Breast epithelium (tissue), 3 donors: ENCODE measurements at regions not wholly inside any gene's neighbourhood (a gene's known extent, or its start where the extent isn't known, plus 50 kb on each side); places are given as distances from the start of the nearest gene placed in this dataset.

Source experiments
- CTCF ChIP-seq, 3 donors: fragments of 450-650 bp; IDR thresholded peaks; one replicate each; pipeline ENCODE4 v1.5.1; 2016 to 2017; ENCODE audit warnings: antibody characterized with exemption in 3 of 3, mild to moderate bottlenecking in 3 of 3, moderate library complexity in 3 of 3
- POLR2A ChIP-seq: fragments of 450-650 bp; IDR thresholded peaks from one replicate; pipeline ENCODE4 v1.6.1; 2016; ENCODE audit warnings: antibody characterized with exemption, mild to moderate bottlenecking, moderate library complexity
- POLR2AphosphoS5 ChIP-seq, 3 donors: sonication (generic); formaldehyde crosslinking; IDR thresholded peaks; one replicate each; pipeline ENCODE4 v1.6.1; 2017; ENCODE audit warnings: antibody characterized with exemption in 3 of 3

- TF ChIP-seq POLR2A (no peak), POLR2AphosphoS5 (IDR thresholded peaks at IDR 0.05) (no peak), CTCF (IDR thresholded peaks at IDR 0.05) (no peak)
These were observed 156.2 kb downstream of the SPP2 start for GRCh38 chr2:234206738-234207137.
